RWPE2 (cell line): ENCODE measurements at regions not wholly inside any gene's neighbourhood (a gene's known extent, or its start where the extent isn't known, plus 50 kb on each side); places are given as distances from the start of the nearest gene placed in this dataset.

Experiments used
- ATAC-seq: fragments of 200-7000 bp; cut with Tn5 transposase; 3 replicates; pipeline ENCODE4 v1.9.1; 2021; ENCODE audit warnings: low read depth
- DNase-seq: peaks from one replicate; pipeline ENCODE4 v3.0.0-alpha.2; 2020; ENCODE audit warnings: low spot score
- H3K27ac ChIP-seq: fragments of 450-650 bp; 2 replicates; pipeline ENCODE4 v1.5.1; 2017; ENCODE audit warnings: mild to moderate bottlenecking; ENCODE audit not compliant: poor library complexity, severe bottlenecking
- H3K27me3 ChIP-seq: fragments of 250-450 bp; sonication (Bioruptor Pico); 2 replicates; pipeline ENCODE4 v1.5.1; 2021; ENCODE audit warnings: mild to moderate bottlenecking, moderate library complexity; ENCODE audit not compliant: insufficient read depth, poor library complexity, severe bottlenecking
- H3K36me3 ChIP-seq: fragments of 250-450 bp; sonication (Bioruptor Pico); 2 replicates; pipeline ENCODE4 v1.5.1; 2020; ENCODE audit warnings: low read depth, mild to moderate bottlenecking, moderate library complexity
- H3K4me1 ChIP-seq: fragments of 250-450 bp; sonication (Bioruptor Pico); 2 replicates; pipeline ENCODE4 v1.5.1; 2021; ENCODE audit warnings: mild to moderate bottlenecking, moderate library complexity; ENCODE audit not compliant: insufficient read depth, poor library complexity, severe bottlenecking
- H3K4me3 ChIP-seq: fragments of 250-450 bp; sonication (Bioruptor Pico); 2 replicates; pipeline ENCODE4 v1.5.1; 2021; ENCODE audit warnings: mild to moderate bottlenecking, moderate library complexity; ENCODE audit not compliant: severe bottlenecking
- H3K9me3 ChIP-seq: fragments of 250-450 bp; sonication (Bioruptor Pico); 2 replicates; pipeline ENCODE4 v1.5.1; 2021; ENCODE audit warnings: mild to moderate bottlenecking, moderate library complexity; ENCODE audit not compliant: severe bottlenecking
- CTCF ChIP-seq: fragments of 450-650 bp; IDR thresholded peaks from one replicate; pipeline ENCODE4 v1.5.1; 2017; ENCODE audit warnings: mild to moderate bottlenecking, moderate library complexity; ENCODE audit not compliant: poor library complexity, severe bottlenecking

- Histone ChIP-seq H3K4me1 (no peaks in the 10 kb centered on the region), H3K27me3 (no peaks in the 10 kb centered on the region), H3K36me3 (no peaks in the 10 kb centered on the region), H3K27ac (no peak overlapping the region), H3K9me3 (no peaks in the 10 kb centered on the region), H3K4me3 (no peak overlapping the region)
- no peak for TF ChIP-seq CTCF
- DNase-seq = no peak
- ATAC-seq = no peak
These were observed 154.1 kb downstream of the BTG1 start for GRCh38 chr12:91991399-91992187.

- Histone ChIP-seq H3K27me3 (no peaks in the 10 kb centered on the region), H3K4me3 (no peak overlapping the region), H3K27ac (no peak overlapping the region), H3K9me3 (no peaks in the 10 kb centered on the region), H3K36me3 (no peaks in the 10 kb centered on the region), H3K4me1 (peaks cover 4% of the 10 kb centered on the region)
- DNase-seq (no peak), ATAC-seq (no peak)
- TF ChIP-seq CTCF = no peak
These were observed 155.1 kb downstream of the BTG1 start for GRCh38 chr12:91990525-91990924.

- peaks cover 4% of the 10 kb centered on the region for H3K4me1 ChIP-seq
These were observed 156.5 kb downstream of the BTG1 start for GRCh38 chr12:91989143-91989542.

GRCh38 chr12:91988086-91988923, 157.3 kb downstream of the BTG1 start:
- ATAC-seq (no peak), DNase-seq (no peak)
- no peaks in the 10 kb centered on the region for H3K27me3 ChIP-seq

More at GRCh38 chr12:91989143-91989542, 156.5 kb downstream of the BTG1 start:
- no peaks in the 10 kb centered on the region for H3K9me3 ChIP-seq
- DNase-seq (no peak), ATAC-seq (no peak)
- TF ChIP-seq CTCF = no peak
- H3K27me3 ChIP-seq = no peaks in the 10 kb centered on the region
- no peak overlapping the region for H3K27ac ChIP-seq
- H3K4me3 ChIP-seq = no peak overlapping the region
- no peaks in the 10 kb centered on the region for H3K36me3 ChIP-seq

More at GRCh38 chr12:91988086-91988923, 157.3 kb downstream of the BTG1 start:
- no peaks in the 10 kb centered on the region for H3K36me3 ChIP-seq
- no peak overlapping the region for H3K4me3 ChIP-seq
- peaks cover 4% of the 10 kb centered on the region for H3K4me1 ChIP-seq
- TF ChIP-seq CTCF = no peak
- H3K27ac ChIP-seq = no peak overlapping the region
- H3K9me3 ChIP-seq = no peaks in the 10 kb centered on the region
